ENCODE measurements at regions not wholly inside any gene's neighbourhood (a gene's known extent, or its start where the extent isn't known, plus 50 kb on each side); places are given as distances from the start of the nearest gene placed in this dataset.
"Not testable (repeated sequence)": the region's sequence is repeated elsewhere in the genome, so short reads cannot be mapped to it uniquely, and the experiment has no call there.

DNA sequence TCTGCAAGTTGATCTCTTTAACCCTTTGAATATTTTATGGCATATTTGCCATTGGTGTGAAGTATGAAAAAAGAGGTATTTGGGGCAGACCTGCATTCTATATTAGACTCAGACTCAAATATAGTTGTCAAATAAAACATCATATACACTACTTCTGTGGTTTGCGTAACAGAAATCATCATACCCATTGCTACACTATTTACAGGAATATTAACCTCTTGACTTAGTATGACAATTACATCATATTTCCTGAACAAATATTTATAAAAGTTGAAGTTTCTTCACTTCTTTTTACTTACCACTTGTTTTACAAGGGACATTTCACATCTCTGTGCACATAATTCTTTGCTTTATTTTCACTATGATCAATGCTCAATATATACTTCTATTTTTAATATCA, 206.0 kb downstream of the HAO1 start:
- DNase-seq, result no peak

DNA sequence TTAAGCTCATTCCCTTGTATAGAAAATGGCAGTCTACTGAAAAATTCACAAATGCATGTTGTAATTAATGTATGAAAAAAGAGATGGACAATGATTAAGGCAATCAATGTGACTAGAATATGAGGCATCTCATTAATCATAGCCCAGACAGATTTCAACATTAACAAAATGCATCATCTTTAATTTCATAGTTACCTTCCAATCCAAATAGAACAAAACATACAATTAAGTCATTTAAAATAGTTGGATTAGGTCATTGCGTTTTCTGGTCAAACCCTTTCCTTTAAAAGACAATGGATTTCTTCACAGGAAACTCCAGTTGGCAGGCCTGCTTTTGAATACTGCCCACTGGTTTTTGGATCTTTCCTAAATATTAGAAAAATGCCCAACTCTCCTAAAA, 203.9 kb downstream of the HAO1 start:
- DNase-seq, result no peak

DNA sequence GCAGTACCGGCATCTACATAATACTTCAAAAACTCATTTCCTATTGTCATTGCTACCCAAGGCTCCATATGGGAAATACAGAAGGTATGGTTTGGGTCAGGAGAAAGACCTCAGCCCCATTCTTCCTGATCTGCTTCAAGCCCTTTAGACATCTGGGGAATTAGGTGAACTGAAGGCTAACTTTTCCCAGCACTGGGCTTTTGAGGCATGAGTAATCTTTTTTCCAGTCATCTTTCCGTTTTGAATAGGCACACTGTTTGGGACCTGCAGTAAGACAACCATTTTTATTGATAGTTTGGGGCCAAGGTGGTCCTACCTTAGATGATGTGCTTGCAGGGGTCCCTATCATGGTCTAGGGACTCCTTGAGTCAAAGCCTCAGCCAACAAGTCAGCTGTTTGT, 198.4 kb downstream of the HAO1 start:
- DNase-seq, result no peak

DNA sequence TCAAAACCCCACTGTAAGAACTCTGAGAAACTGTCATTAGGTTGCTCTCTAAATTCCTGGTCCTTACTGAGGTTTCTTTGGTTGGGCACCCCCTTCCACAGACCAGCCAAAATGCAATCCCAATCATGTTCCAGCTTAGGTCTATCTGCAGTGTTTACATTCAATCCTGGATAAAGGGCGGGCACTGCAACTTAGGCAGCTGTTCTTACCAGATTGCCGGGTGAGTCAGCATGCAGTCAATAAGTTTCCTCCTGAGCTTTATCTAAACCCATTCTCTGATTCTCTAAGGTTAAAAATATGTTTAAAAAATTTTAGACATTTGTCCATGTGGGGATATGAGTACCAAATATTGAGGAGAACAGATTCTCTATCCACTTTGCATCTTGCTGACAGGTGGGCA, 197.8 kb downstream of the HAO1 start:
- no peak for DNase-seq

DNA sequence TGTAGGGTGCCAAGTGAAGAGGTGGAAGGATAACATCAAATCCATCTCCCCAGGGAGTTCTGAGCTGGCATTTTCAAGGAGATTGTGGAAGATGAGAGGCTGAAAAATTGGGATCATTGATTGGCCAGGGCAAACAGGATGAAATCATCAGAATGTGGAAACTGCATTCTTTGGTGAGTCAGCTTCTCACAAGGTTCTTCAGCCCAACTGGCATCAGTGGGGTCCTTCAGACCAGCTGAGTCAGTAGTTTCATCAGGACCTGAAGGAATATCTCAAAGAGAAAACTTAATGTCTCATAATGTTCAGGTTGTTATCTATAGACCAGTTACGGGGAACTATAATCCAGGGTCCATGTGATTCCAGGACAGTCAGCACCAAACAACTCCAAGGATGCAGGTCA, 195.8 kb downstream of the HAO1 start:
- no peak for DNase-seq

- DNase-seq, result no peak
These were observed 191.6 kb downstream of the HAO1 start for GRCh38 chr20:7748624-7749023.

DNA sequence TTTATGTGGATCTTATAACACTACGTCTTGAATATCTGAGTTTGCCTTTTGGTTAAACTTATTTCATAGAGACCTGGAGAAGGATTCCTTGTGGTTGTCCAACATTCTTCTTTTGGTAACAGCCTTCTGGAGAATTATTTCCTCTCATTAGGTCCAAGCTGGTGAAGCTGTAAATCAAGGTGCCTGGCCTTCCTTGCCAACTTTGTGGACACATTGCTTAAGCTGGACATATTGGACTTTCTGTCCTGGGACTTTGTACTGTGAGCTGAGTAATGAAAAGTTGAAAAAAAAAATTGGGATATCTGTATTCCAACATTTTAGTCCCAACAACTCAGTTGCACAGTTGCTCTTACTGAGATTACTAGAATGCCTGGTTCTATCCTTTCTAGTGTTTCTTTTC, 186.2 kb downstream of the HAO1 start:
- no peak for DNase-seq

DNA sequence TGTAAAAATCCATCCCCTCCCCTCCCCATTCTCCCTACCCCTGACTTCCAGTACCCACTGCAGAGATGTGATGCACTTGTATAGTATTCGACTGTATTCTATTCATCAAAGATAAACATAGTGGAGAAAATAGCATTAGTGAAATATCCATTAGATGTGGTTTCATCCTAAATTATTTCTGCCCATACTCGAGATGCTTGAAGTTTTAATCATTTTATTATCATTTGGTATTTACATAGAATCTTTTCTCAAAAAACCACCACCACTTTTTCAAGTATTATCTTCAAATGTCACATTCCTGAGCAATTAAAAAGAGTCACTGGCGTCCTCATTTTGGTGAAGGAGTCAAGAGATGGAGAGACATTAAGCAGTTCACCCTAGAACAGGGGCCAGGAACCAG, 181.9 kb downstream of the HAO1 start:
- DNase-seq, result no peak

DNA sequence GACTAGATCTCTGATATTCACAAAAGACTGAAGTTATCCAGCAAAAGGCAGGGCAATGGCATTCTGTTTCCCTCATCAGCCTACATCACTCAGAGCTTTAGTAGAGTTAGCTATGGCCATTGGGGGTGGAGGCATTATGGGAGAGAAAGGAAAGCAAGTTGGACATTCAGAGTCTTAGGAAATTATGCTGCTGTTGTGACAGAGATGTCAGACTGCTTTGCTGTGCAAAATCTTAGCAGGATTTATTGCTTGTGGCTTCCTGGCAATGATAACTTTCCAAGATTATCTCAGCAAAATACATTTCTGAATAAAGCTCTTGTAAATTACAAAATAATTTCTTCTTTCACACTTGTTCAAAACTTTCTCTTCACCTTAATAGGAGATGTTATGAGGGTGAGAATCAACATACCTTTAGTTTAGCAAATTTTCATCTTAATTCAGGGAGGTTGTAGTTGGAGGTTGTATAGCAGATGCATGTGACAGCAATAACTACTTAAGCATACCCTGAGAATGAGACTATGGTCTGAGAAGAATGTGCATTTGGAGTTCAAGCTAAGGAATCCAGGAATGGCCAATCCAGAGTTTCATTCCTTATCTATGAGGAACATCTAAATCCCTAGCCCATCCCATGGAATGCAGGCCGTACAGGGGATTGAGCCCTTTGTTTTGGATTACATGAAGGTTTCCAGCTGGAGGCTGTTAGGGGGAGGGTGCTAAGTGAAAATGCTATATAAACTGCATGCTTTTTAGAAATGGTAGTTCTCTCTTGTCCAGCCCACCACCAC, 179.8 kb downstream of the HAO1 start:
- no peak for DNase-seq

- DNase-seq, result no peak
These were observed 175.0 kb downstream of the HAO1 start for GRCh38 chr20:7765221-7765620.

GRCh38 chr20:7770046-7770445, 170.2 kb downstream of the HAO1 start:
- DNase-seq, result no peak

- DNase-seq, result no peak
These were observed 169.7 kb downstream of the HAO1 start for GRCh38 chr20:7770578-7770977.

DNA sequence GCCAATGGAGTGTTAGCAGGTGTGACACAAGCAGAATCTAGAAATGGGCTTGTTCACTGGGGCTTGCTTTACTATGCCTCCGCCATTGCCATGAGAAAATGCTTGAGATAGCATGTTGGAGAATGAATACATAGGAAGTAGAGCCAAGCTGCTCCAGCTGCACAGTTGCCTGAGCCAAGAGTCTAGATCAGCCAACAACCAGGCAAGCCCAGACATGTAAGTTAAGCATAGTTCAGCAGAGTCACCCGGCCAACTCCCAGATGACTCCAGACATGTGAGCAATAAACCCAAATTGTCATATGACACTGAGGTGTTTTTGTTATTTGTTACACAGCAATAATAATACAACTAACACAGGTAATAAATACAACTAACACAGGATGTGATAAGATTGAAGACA, 167.9 kb downstream of the HAO1 start:
- DNase-seq, result no peak

DNA sequence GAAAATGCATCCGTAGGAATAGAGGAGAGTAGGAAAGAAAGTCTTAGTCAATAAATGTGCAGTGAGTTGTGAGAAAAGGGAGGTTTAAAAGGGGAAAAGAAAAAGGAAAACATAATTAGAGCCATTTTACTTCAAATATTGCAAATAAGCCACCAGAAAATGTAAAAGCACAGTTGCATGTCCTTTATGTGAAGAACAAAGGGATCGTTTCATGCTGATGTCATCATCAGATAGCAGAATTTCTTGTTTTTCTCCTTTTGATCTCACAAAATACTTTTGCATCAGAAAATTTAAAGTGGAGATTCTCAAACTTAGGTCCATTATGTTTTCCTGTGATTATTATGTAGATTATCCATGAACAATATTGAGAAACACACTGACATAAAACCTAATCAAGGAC, 166.7 kb downstream of the HAO1 start:
- no peak for DNase-seq

- no peak for DNase-seq
These were observed 165.2 kb downstream of the HAO1 start for GRCh38 chr20:7775072-7775471.

GRCh38 chr20:7776148-7776547, 164.1 kb downstream of the HAO1 start:
- no peak for DNase-seq

- DNase-seq, result no peak
These were observed 150.1 kb downstream of the HAO1 start for GRCh38 chr20:7790189-7790588.

DNA sequence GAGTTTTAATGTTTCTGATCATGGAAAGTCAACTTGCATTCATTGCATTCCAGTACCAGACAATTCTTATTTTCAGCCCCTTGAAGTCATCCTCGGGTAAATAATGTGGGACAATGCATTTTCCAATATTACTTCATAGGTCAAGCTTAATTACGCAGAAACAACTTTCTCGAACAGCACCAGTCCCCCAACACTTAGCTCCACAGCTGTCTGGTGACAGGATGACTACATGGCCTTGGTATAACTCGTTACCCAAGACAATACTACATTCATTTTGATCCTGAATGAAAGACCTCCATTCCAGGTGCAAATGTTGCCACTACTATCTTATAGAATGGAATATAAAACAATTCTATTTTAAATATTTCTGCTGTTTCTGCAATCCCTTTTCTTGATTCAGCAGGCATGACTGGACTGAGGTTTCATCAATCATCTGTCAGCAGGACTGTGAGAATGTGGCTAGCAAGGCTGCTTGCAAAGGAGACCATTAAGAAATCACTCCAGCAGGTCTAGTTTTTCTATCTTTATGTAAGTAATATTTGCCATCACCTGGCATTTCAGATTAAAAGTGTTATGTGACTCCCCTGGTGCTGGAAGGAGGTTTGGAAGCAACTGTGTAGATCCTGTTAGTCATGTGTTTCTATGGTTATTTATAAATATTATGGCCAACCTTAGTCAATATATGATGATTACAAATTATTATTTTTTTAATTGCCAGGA, 147.9 kb downstream of the HAO1 start:
- DNase-seq, result no peak

- no peak for DNase-seq
These were observed 142.1 kb downstream of the HAO1 start for GRCh38 chr20:7798176-7798575.

DNA sequence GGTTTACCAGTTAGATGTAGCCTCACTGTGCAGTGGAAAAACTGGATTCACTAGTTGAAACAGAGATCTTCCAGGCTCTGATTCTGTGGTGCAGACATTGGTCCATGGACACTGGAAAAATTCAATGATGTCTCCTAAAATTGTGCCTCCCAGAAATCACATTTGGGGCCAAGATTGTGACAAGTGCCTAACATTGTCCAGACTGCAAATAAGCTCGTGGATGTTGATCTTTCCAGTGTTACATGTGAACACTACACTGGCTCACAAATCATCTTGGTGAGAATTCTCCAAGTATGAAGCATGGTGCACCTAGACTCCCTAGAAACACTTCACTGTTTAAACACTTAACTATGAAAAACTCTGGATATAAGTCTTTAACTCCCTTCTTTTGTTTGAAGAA, 140.4 kb downstream of the HAO1 start:
- DNase-seq, result no peak

- not testable (repeated sequence) for DNase-seq
These were observed 136.7 kb downstream of the HAO1 start for GRCh38 chr20:7803411-7804151.

GRCh38 chr20:7806831-7807230, 133.4 kb downstream of the HAO1 start:
- no peak for DNase-seq

DNA sequence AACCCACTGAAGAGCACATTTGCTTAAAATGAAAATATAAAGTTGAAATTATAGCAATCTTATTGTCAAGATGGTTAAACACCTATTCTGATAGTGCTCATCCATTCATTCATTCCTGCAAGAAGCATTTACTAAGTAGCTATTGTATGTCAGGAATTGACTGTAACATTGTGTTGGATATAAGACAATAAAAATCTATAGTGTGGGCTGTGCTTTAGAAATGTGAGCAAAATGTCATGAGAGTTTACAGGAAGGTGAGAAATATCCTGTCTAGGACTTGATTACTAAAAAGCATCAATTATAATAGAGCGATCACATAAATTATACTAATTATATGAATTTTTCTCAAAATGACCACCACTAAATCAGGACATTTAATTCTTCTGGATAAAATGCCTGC, 123.0 kb downstream of the HAO1 start:
- DNase-seq, result no peak

DNA sequence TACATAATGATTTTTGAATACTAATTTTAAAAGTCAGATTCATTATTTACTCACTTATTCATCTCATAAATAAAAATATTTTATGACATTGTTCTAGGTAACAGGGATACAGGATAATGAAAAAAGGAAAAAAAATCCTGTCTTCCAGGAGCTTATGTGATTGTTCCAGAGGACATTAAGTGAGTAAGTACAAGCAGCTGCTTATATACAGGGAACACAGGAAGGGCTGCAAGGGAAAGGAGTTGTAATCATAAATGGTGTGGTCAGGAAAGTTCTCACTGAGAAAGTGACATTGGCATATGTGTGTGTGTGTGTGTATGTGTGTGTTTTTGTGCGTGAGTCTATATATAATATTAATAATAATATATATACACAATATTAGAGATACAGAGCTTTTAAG, 121.8 kb downstream of the HAO1 start:
- DNase-seq, result no peak

All from CD4-positive, alpha-beta T cell treated with Interleukin-17A for 1 hour (primary cell).